ENCODE measurements at regions not wholly inside any gene's neighbourhood (a gene's known extent, or its start where the extent isn't known, plus 50 kb on each side); places are given as distances from the start of the nearest gene placed in this dataset.

GRCh38 chr2:120653046-120653445 lies 82.6 kb upstream of the GLI2 start:
- Histone ChIP-seq H3K4me3 (no peak overlapping the region), H3K27me3 (peaks cover 0 to 22% (median 7%) of the 10 kb centered on the region in 9 donors), H3K4me1 (peaks cover 0 to 9% (median 0%) of the 10 kb centered on the region in 12 donors), H3K9me3 (peaks cover 0 to 32% (median 16%) of the 10 kb centered on the region in 12 donors), H3K36me3 (no peaks in the 10 kb centered on the region), H3K27ac (no peak overlapping the region)
- WGBS, 4 donors: 73 to 91% (median 82%) methylated on average over 2 of the region's 2 CpGs
- DNase-seq (no peak), ATAC-seq (no peak)
- intact Hi-C loops (cut with DNase I): no loop called here
- TF ChIP-seq, protein P1, sequence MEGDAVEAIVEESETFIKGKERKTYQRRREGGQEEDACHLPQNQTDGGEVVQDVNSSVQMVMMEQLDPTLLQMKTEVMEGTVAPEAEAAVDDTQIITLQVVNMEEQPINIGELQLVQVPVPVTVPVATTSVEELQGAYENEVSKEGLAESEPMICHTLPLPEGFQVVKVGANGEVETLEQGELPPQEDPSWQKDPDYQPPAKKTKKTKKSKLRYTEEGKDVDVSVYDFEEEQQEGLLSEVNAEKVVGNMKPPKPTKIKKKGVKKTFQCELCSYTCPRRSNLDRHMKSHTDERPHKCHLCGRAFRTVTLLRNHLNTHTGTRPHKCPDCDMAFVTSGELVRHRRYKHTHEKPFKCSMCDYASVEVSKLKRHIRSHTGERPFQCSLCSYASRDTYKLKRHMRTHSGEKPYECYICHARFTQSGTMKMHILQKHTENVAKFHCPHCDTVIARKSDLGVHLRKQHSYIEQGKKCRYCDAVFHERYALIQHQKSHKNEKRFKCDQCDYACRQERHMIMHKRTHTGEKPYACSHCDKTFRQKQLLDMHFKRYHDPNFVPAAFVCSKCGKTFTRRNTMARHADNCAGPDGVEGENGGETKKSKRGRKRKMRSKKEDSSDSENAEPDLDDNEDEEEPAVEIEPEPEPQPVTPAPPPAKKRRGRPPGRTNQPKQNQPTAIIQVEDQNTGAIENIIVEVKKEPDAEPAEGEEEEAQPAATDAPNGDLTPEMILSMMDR (IDR thresholded peaks at IDR 0.05): no peak

GRCh38 chr2:120653871-120654270 lies 81.8 kb upstream of the GLI2 start:
- DNase-seq: no peak
- peaks cover 0 to 11% (median 0%) of the 10 kb centered on the region in 12 donors for H3K4me1 ChIP-seq
- peaks cover 0 to 32% (median 16%) of the 10 kb centered on the region in 12 donors for H3K9me3 ChIP-seq
- H3K27ac ChIP-seq: no peak overlapping the region
- TF ChIP-seq POLR2A (IDR thresholded peaks at IDR 0.05): no peak
- TF ChIP-seq, protein P1 (IDR thresholded peaks at IDR 0.05): no peak
- intact Hi-C loops (cut with DNase I): no loop called here
- 79 to 83% (median 83%) methylated on average over 13 of the region's 13 CpGs for WGBS, 4 donors
- ATAC-seq: no peak
- H3K27me3 ChIP-seq: peaks cover 0 to 22% (median 7%) of the 10 kb centered on the region in 9 donors
- no peaks in the 10 kb centered on the region for H3K36me3 ChIP-seq
- peak overlapping the region in 6 of 12 donors; percentile 21 to 44 (median 28) for H3K4me3 ChIP-seq

- no peaks in the 10 kb centered on the region for H3K36me3 ChIP-seq
- H3K4me3 ChIP-seq: peak overlapping the region in 9 of 12 donors; percentile 2 to 44 (median 27)
- peaks cover 0 to 18% (median 0%) of the 10 kb centered on the region in 12 donors for H3K4me1 ChIP-seq
- peaks cover 0 to 22% (median 7%) of the 10 kb centered on the region in 9 donors for H3K27me3 ChIP-seq
- intact Hi-C loops (cut with DNase I): no loop called here
- TF ChIP-seq POLR2A (IDR thresholded peaks at IDR 0.05): no peak
- TF ChIP-seq, protein P1 (IDR thresholded peaks at IDR 0.05): no peak
- peak overlapping the region in 1 of 12 donors; percentile 59 for H3K27ac ChIP-seq
- DNase-seq (peak in 4 of 5 donors; percentile 39 to 81 (median 60)), ATAC-seq (peak; percentile 73 to 97 (median 86))
- WGBS, 4 donors: 24 to 47% (median 28%) methylated on average over 9 to 54 of the region's 54 CpGs
- peaks cover 0 to 26% (median 16%) of the 10 kb centered on the region in 12 donors for H3K9me3 ChIP-seq
These were observed 81.1 kb upstream of the GLI2 start for GRCh38 chr2:120654381-120655134.

DNA sequence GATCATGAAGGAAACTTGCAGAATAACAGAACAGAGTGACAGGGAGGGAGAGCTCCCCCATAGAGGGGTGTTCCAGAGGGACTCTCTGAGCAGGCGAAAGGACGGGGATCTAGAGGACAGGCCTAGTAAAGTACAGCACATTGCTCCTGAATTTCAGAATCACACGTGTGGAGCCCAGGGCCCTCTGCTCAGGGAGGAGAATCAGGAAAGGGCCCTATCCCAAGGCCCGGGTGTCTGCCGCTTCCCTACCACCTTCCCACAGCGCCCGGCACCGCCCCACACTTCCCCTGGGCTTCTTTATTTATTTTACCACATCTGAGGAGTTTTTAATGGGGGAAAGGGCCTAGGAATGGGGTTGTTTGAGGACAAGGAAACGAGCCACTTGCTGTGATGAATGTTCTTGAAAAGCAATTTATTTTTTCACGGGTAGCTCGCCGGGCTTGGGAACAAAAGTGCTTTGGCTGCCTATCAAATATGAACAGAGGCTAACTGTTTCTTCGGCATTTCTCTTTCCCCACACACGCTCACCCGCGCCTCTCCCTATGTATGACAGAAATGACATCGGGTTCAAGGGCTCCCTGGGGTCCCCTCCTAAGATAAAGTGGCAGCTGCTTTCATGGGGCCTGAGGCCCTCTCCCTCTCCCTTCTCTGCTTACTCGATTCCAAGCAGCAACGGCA lies 79.3 kb upstream of the GLI2 start:
- no peak for TF ChIP-seq POLR2A (IDR thresholded peaks at IDR 0.05)
- TF ChIP-seq, protein P1 (IDR thresholded peaks at IDR 0.05): no peak
- intact Hi-C loops (cut with DNase I): no loop called here
- DNase-seq (no peak), ATAC-seq (no peak)
- peaks cover 0 to 9% (median 3%) of the 10 kb centered on the region in 12 donors for H3K9me3 ChIP-seq
- H3K4me3 ChIP-seq: no peak overlapping the region
- WGBS, 4 donors: 60 to 76% (median 72%) methylated on average over 19 of the region's 19 CpGs
- peaks cover 0 to 30% (median 5%) of the 10 kb centered on the region in 12 donors for H3K4me1 ChIP-seq
- peaks cover 0 to 22% (median 7%) of the 10 kb centered on the region in 9 donors for H3K27me3 ChIP-seq
- H3K36me3 ChIP-seq: no peaks in the 10 kb centered on the region
- H3K27ac ChIP-seq: no peak overlapping the region

Measured in heart left ventricle (tissue), 16 donors.